Liver (tissue), 3 donors: ENCODE measurements at regions not wholly inside any gene's neighbourhood (a gene's known extent, or its start where the extent isn't known, plus 50 kb on each side); places are given as distances from the start of the nearest gene placed in this dataset.

Source experiments
- GABPA ChIP-seq, 2 donors: IDR thresholded peaks in 1 of 2; conservative IDR thresholded peaks in 1 of 2; 2 replicates each; pipeline ENCODE4 v1.6.1; 2016; ENCODE audit warnings: antibody characterized with exemption in 2 of 2, mild to moderate bottlenecking in 1 of 2, moderate library complexity in 1 of 2
- JUND ChIP-seq, 2 donors: IDR thresholded peaks; 2 replicates each; pipeline ENCODE4 v1.6.1; 2016; ENCODE audit warnings: antibody characterized with exemption in 2 of 2
- TF ChIP-seq, protein P1 (sequence below): fragments of 150-350 bp; IDR thresholded peaks from 2 replicates; pipeline ENCODE4 v1.5.1; 2017; ENCODE audit warnings: improper control_type of control experiment, low read depth, low read length; ENCODE audit not compliant: missing input control
- donor health status: healthy.
- donor health status: healthy.

DNA sequence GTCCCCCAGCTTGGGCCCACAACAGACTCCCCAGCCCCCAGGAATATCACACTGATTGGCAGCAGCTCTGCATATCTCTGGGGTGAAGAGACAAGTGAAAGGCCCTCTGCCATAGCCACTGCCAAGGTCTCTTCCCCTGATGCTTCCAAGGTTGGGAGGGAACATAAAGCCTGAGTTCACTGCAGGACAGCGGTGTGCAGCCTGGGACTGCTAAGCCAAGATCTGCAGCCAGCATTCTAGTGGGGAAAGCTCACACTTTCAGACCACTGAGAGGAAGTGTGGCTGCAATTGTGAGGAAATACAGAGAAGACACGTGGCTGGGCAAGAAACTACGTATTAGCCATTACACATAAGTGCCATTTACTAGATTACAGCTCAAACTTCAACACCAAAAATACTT lies 100.7 kb downstream of the MAIP1 start:
- TF ChIP-seq, protein P1, sequence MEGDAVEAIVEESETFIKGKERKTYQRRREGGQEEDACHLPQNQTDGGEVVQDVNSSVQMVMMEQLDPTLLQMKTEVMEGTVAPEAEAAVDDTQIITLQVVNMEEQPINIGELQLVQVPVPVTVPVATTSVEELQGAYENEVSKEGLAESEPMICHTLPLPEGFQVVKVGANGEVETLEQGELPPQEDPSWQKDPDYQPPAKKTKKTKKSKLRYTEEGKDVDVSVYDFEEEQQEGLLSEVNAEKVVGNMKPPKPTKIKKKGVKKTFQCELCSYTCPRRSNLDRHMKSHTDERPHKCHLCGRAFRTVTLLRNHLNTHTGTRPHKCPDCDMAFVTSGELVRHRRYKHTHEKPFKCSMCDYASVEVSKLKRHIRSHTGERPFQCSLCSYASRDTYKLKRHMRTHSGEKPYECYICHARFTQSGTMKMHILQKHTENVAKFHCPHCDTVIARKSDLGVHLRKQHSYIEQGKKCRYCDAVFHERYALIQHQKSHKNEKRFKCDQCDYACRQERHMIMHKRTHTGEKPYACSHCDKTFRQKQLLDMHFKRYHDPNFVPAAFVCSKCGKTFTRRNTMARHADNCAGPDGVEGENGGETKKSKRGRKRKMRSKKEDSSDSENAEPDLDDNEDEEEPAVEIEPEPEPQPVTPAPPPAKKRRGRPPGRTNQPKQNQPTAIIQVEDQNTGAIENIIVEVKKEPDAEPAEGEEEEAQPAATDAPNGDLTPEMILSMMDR: no peak
- TF ChIP-seq JUND (IDR thresholded peaks at IDR 0.05): no peak
- TF ChIP-seq GABPA (IDR thresholded peaks at IDR 0.05 in 1 of 2, conservative IDR thresholded peaks at IDR 0.05 in 1 of 2): no peak
